ENCODE measurements at regions not wholly inside any gene's neighbourhood (a gene's known extent, or its start where the extent isn't known, plus 50 kb on each side); places are given as distances from the start of the nearest gene placed in this dataset.

GRCh38 chr4:45007508-45007907 is 281.2 kb upstream of the GNPDA2 start:
- DNase-seq (no peak), ATAC-seq (no peak)
- Histone ChIP-seq H3K27me3 (no peaks in the 10 kb centered on the region), H3K36me3 (no peaks in the 10 kb centered on the region), H3K27ac (no peak overlapping the region), H3K4me1 (no peaks in the 10 kb centered on the region), H3K9me3 (no peaks in the 10 kb centered on the region), H3K4me3 (no peak overlapping the region)
- intact Hi-C loops (cut with DNase I), result no loop called here
- no peak for TF ChIP-seq POLR2A (IDR thresholded peaks at IDR 0.05)
- no peak for TF ChIP-seq CTCF (IDR thresholded peaks at IDR 0.05)
- WGBS (ENCODE audit: insufficient coverage, low coverage, low lambda C conversion rate, missing lambda C conversion rate), result 56% methylated on average over 3 of the region's 3 CpGs

GRCh38 chr4:45006078-45006477 is 279.7 kb upstream of the GNPDA2 start:
- ATAC-seq (no peak), DNase-seq (no peak)
- TF ChIP-seq POLR2A (IDR thresholded peaks at IDR 0.05) (no peak), CTCF (IDR thresholded peaks at IDR 0.05) (no peak)
- Histone ChIP-seq H3K27ac (no peak overlapping the region), H3K27me3 (no peaks in the 10 kb centered on the region), H3K4me3 (no peak overlapping the region), H3K4me1 (no peaks in the 10 kb centered on the region), H3K36me3 (no peaks in the 10 kb centered on the region), H3K9me3 (no peaks in the 10 kb centered on the region)
- intact Hi-C loops (cut with DNase I), result no loop called here

- no peaks in the 10 kb centered on the region for H3K36me3 ChIP-seq
Measured at GRCh38 chr4:45004847-45005565, 278.6 kb upstream of the GNPDA2 start.

GRCh38 chr4:45004326-45004725 is 278.0 kb upstream of the GNPDA2 start:
- no peaks in the 10 kb centered on the region for H3K27me3 ChIP-seq
- no peak for DNase-seq
- no peaks in the 10 kb centered on the region for H3K36me3 ChIP-seq
- WGBS (ENCODE audit: insufficient coverage, low coverage, low lambda C conversion rate, missing lambda C conversion rate), result 45% methylated on average over 2 of the region's 2 CpGs
- no peaks in the 10 kb centered on the region for H3K9me3 ChIP-seq
- intact Hi-C loops (cut with DNase I), result no loop called here
- H3K27ac ChIP-seq, result no peak overlapping the region
- TF ChIP-seq POLR2A (IDR thresholded peaks at IDR 0.05) (no peak), CTCF (IDR thresholded peaks at IDR 0.05) (no peak)
- no peak for ATAC-seq
- H3K4me3 ChIP-seq, result no peak overlapping the region
- H3K4me1 ChIP-seq, result no peaks in the 10 kb centered on the region

More at GRCh38 chr4:45004847-45005565, 278.6 kb upstream of the GNPDA2 start:
- H3K27ac ChIP-seq, result no peak overlapping the region
- DNase-seq (no peak), ATAC-seq (no peak)
- TF ChIP-seq CTCF (IDR thresholded peaks at IDR 0.05) (no peak), POLR2A (IDR thresholded peaks at IDR 0.05) (no peak)
- no peak overlapping the region for H3K4me3 ChIP-seq
- no peaks in the 10 kb centered on the region for H3K9me3 ChIP-seq
- H3K4me1 ChIP-seq, result no peaks in the 10 kb centered on the region
- no peaks in the 10 kb centered on the region for H3K27me3 ChIP-seq
- intact Hi-C loops (cut with DNase I), result no loop called here
- WGBS (ENCODE audit: insufficient coverage, low coverage, low lambda C conversion rate, missing lambda C conversion rate), result 37% methylated on average over 4 of the region's 4 CpGs

Data from right lobe of liver (tissue), 6 donors.